ENCODE measurements at regions not wholly inside any gene's neighbourhood (a gene's known extent, or its start where the extent isn't known, plus 50 kb on each side); places are given as distances from the start of the nearest gene placed in this dataset.
"Not testable (repeated sequence)": the region's sequence is repeated elsewhere in the genome, so short reads cannot be mapped to it uniquely, and the experiment has no call there.

DNA sequence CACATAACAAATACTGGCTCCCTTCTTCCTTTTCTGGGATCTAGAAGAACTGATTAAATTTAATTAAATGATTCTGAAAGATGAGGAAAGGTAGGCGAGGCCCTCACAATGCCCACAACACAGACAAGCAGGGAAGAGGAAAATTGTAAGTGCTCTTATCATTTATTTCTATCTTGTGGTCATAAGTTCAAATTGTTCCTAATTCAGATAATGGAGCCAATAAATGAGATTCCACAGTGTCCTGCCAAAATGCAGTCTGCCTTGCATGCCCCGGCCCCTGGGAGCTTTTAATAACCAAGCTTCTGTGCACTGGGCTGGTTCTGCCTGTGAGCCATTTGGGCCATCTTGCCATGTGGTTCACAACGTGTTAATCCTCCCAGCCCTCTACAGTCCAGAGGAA lies 97.0 kb downstream of the CMC2 start:
- CTCF ChIA-PET, result interaction anchor here (0.6 kb wide), 2 partner anchors 24 to 117 kb away, joined by 3 to 5 read pairs; no protein-coding TSS in a partner anchor
- TF ChIP-seq, protein P1, sequence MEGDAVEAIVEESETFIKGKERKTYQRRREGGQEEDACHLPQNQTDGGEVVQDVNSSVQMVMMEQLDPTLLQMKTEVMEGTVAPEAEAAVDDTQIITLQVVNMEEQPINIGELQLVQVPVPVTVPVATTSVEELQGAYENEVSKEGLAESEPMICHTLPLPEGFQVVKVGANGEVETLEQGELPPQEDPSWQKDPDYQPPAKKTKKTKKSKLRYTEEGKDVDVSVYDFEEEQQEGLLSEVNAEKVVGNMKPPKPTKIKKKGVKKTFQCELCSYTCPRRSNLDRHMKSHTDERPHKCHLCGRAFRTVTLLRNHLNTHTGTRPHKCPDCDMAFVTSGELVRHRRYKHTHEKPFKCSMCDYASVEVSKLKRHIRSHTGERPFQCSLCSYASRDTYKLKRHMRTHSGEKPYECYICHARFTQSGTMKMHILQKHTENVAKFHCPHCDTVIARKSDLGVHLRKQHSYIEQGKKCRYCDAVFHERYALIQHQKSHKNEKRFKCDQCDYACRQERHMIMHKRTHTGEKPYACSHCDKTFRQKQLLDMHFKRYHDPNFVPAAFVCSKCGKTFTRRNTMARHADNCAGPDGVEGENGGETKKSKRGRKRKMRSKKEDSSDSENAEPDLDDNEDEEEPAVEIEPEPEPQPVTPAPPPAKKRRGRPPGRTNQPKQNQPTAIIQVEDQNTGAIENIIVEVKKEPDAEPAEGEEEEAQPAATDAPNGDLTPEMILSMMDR (IDR thresholded peaks at IDR 0.05; ENCODE audit: insufficient read depth, low read depth, low read length), result no peak
- Histone ChIP-seq H3K4me3 (ENCODE audit: low read depth, low read length) (no peak overlapping the region), H3K27me3 (ENCODE audit: control insufficient read depth, insufficient read depth, low read length) (no peaks in the 10 kb centered on the region; the same call in 1 of the 2 replicates), H3K36me3 (ENCODE audit: control insufficient read depth, insufficient read depth, low read length) (no peaks in the 10 kb centered on the region)
- no peak for DNase-seq (ENCODE audit: low read depth)
- POLR2A ChIA-PET, result no interaction called here

DNA sequence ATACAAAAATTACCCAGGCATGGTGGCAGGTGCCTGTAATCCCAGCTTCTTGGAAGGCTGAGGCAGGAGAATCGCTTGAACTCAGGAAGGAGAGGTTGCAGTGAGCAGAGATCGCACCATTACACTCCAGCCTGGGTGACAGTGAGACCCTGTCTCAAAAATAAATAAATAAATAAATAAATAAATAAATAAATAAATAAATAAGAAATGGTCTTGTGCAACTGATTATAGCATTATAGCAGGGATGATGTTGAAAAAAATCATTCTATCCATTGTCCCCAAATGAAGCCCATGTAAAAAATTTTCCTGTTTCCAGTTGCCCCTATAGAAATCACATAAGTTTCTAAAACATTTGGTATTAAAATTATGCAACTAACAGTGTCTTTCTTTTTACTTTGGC lies 100.5 kb downstream of the CMC2 start:
- H3K4me3 ChIP-seq (ENCODE audit: low read depth, low read length); POLR2A ChIA-PET; CTCF ChIA-PET; H3K27me3 ChIP-seq (ENCODE audit: control insufficient read depth, insufficient read depth, low read length); H3K36me3 ChIP-seq (ENCODE audit: control insufficient read depth, insufficient read depth, low read length); DNase-seq (ENCODE audit: low read depth): not testable (repeated sequence)

DNA sequence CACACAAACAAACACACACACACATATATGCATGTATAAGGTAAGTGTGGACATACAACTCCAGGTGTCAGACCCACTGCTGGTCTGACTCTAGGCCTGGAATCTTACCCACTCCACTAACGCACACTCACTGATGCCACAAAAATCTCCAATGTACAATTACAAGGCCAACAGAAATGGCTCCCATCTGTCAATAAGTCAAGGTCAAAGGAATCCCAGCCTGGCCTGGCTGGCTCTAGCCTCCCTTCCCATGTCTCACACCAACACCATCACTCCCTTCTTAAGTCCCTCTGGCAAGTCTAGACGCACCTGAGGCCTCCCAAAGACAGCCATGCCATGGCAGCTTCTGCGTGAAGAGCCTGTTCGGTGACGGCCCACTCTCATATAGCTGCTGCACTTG lies 99.2 kb upstream of the CDYL2 start:
- POLR2A ChIA-PET, result no interaction called here

DNA sequence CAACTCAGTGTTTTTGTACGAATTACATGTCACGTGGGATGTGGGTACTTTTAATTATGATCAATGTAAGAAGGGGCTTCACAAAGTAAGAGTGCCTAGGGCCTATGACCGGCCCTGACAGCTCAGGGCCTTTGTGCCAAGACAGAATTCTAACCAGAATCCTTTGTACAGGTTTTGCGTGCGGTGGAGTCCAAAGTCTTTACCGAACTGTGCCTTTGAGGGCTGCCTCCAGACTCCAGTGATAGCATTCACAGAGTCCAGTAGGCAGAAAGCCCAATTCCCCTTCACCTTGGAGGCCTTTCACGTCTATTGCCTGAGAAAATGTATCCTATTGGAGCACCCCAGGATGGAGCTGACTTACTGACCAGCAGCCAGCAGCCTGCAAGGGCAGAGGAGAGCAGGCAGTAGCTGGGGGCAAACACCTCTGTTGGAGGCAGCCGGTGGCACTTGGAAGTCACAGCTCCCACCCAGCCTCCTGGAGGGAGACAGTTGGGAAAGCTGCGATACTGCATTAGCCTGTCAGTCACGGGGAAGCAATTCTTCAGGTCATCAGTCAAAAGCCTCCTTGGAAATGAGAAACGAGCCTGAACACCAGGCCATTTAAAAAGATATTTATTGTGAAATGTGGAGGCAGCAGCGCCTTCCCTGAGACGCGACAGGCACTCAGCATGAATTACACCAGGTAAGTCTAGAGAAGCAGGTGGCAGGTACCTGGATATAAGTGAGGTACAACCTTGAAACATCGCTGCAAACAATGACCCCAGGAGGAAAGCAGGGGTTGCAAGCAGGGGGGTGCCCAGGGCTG lies 98.1 kb upstream of the CDYL2 start:
- no peaks in the 10 kb centered on the region for H3K27me3 ChIP-seq (ENCODE audit: control insufficient read depth, insufficient read depth, low read length)
- H3K4me3 ChIP-seq (ENCODE audit: low read depth, low read length), result no peak overlapping the region
- CTCF ChIA-PET, result no interaction called here
- POLR2A ChIA-PET, result no interaction called here
- no peak for DNase-seq (ENCODE audit: low read depth)
- TF ChIP-seq, protein P1 (IDR thresholded peaks at IDR 0.05; ENCODE audit: insufficient read depth, low read depth, low read length), result no peak
- H3K36me3 ChIP-seq (ENCODE audit: control insufficient read depth, insufficient read depth, low read length), result no peaks in the 10 kb centered on the region

More for the DNA sequence above, 99.2 kb upstream of the CDYL2 start:
- DNase-seq (ENCODE audit: low read depth), result no peak
- no peak overlapping the region for H3K4me3 ChIP-seq (ENCODE audit: low read depth, low read length)
- no peaks in the 10 kb centered on the region for H3K36me3 ChIP-seq (ENCODE audit: control insufficient read depth, insufficient read depth, low read length)
- no peaks in the 10 kb centered on the region; the same call in 1 of the 2 replicates for H3K27me3 ChIP-seq (ENCODE audit: control insufficient read depth, insufficient read depth, low read length)
- TF ChIP-seq, protein P1 (IDR thresholded peaks at IDR 0.05; ENCODE audit: insufficient read depth, low read depth, low read length), result no peak
- CTCF ChIA-PET, result interaction anchor here (0.6 kb wide), 1 partner anchor 1091 kb away, joined by 3 read pairs; no protein-coding TSS in a partner anchor

DNA sequence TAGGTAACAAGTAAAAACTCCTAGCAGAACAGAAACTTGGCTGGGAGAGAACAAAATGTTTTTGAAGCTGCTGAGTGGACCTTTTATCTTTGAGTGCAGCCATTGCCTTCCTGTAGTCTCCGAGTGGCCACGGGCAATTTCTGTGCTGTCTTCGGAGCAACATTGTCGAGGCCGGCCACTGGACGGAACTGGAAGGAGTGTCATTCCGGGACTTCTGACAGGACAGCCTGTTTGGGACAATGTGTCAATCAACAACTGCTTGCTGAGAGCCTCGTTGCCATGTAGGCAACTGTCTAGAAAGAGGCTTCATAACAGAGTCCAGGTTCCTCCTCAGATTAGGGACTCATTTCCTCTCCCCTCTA lies 96.2 kb upstream of the CDYL2 start:
- TF ChIP-seq, protein P1 (IDR thresholded peaks at IDR 0.05; ENCODE audit: insufficient read depth, low read depth, low read length), result no peak
- no peak for DNase-seq (ENCODE audit: low read depth)
- H3K27me3 ChIP-seq (ENCODE audit: control insufficient read depth, insufficient read depth, low read length), result no peaks in the 10 kb centered on the region
- H3K36me3 ChIP-seq (ENCODE audit: control insufficient read depth, insufficient read depth, low read length), result no peaks in the 10 kb centered on the region
- CTCF ChIA-PET, result no interaction called here
- POLR2A ChIA-PET, result no interaction called here
- no peak overlapping the region for H3K4me3 ChIP-seq (ENCODE audit: low read depth, low read length)

Data from BJ (cell line).